ENCODE measurements at regions not wholly inside any gene's neighbourhood (a gene's known extent, or its start where the extent isn't known, plus 50 kb on each side); places are given as distances from the start of the nearest gene placed in this dataset.
"Not testable (repeated sequence)": the region's sequence is repeated elsewhere in the genome, so short reads cannot be mapped to it uniquely, and the experiment has no call there.

DNA sequence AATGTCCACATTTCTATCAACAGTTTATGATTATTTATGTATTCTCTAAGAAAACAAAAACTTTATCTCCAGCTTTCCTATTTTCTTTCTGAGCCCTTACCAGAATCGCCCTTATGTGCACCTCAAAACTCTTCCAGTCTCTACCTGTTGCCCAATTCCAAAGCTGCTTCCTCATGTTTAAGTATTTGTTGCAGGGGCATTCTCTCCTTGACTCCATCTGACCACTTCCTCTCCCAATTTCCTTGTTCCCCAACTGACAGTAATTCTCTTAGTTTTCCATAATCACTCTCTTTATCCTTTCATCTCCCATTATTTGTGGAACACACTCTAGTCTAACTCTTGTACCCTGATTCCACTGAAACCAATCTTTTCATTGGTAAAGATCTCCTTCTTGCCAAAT is 105.4 kb upstream of the RBBP8 start:
- DNase-seq = no peak

DNA sequence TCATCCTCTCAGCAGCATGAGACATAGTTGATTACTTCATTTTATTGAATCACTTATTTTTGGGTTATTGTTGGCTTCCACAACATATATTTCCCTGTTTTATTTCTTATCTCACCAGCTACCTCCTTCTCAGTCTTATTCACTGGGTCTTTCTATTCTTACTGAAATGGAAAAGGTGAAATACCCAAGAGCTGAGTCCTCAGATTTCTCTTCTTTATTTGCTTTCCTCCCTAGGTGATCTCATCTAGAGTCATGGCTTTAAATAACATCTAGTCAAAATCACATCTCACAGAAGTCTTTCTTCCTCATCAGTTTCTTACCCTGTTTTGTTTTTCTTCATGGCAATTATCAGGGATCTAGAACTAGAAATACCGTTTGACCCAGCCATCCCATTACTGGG is 105.0 kb upstream of the RBBP8 start:
- no peak for DNase-seq

DNA sequence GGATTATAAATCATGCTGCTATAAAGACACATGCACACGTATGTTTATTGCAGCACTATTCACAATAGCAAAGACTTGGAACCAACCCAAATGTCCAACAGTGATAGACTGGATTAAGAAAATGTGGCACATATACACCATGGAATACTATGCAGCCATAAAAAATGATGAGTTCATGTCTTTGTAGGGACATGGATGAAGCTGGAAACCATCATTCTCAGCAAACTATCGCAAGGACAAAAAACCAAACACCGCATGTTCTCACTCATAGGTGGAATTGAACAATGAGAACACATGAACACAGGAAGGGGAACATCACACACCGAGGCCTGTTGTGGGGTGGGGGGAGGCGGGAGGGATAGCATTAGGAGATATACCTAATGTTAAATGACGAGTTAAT is 104.5 kb upstream of the RBBP8 start:
- DNase-seq = not testable (repeated sequence)

DNA sequence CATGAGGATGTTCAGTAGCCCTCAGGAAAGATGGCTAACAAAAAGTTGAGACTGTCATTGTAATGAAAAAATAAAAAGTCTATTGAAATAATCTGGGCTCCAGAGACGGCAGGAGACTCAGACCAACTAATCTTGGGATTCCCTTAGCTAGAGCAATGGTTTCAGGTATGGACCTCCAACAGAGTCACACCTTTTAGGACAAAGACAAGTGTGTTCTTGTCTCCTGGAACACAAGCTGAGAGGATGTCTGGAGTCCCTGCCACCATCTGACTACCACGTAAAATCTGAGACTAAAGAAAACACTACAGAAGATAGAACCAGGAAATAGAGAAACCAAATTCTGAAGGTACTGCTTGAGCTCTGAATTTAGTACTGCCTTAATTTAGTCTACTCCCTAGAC is 103.3 kb upstream of the RBBP8 start:
- no peak for DNase-seq

DNA sequence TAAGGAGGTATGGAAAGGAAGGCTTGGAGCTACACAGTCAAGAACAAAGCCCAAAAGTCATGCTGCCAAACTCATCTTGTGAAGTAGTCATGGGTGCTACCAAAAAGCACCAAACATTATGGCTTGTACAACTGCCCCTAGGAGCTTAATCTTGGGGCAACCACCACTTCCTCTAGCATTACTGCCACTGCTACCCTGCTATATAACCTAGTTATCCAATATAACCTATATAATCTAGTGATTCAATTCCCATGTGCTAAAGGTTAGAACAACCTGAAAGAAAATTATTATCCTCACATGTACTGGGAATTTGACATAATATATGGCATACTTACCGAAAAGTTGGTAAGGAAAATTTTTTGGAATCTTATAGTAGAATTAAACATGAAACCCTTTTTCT is 102.6 kb upstream of the RBBP8 start:
- DNase-seq = no peak

DNA sequence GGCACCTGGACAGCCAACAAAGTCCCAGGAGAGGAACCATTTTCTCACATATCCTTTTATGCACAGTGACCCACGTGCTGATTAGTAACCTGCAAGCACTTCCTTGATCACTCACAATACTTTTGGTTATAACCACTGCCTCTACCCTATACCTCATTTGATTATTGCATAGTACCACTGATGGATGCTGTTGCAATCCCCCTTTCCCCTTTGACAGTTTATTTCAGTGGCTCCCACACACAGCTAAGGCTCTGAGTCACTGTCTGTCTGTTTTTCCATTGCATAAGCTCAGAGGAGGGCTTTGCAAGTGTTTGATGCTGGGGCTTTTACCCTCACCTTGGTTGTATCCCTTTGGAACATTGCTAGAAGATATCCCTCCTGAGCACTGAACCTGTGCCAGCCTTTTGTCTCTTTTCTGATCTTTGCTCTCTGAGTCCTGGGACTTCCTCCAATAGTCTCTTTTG is 101.7 kb upstream of the RBBP8 start:
- DNase-seq = no peak

DNA sequence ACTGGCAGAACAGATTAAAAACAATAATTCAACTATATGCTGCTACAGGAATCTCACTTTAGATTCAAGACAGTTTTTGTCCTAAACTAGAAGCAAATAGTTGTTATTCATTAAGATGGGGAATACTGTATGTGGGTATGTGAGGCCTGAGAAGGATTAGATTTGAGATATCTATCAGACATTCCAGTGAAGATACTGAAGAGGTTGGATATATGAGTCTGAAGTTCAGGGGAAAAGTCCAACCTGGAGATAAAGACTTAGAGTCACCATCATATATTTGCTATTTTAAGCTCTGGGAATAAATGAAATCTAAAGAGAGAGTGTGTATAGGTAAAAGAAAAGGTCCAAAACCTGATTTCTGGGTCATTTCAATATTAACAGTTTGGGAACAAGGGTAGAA is 96.2 kb upstream of the RBBP8 start:
- no peak for DNase-seq

DNA sequence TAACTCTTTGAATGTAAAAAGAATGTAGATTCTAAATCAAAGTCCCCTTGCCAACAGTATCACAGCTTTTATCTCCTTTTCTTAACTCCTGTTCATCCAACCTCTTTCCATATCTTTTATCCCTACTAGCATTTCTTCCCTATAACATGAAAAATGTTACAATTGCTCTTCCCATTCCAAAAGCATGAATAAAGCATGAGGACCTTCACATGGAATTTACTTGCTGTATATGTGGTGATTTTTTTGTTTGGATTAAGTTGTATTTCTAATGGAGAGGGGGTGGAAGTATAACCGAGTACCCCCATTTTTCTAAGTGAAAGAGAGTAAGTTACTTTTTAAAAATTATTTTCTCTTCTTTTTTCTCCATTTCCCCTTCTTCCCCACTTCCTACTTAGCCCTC is 94.9 kb upstream of the RBBP8 start:
- no peak for DNase-seq

DNA sequence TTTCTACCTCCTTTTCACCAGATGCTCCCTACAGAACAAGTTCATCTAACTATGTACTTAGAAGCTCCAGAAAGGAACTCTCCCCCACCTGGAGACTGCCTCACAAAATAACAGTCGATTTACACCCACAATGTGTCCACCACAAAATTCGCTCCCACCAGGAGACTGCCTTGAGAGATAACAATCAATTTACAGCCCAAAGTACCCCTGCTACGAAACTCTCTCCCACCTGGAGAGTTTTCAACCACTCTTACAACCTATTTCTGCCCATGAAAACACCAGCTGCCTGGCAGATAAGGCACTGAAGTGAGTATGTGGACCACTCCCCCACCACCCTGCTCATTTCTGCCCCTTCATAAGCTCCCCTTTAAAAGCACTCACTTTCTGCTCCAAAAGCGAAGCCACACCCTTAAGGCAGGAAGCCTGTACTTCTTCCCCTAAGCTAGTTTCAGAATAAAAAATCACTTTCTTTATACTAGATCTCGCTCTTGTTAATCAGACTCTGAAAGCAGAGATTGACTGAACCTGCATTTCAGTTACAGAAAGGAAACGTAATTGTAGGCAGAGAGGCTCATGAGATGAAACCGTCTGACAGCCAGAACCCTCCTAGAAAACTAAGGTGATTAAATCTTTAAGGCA is 94.4 kb upstream of the RBBP8 start:
- DNase-seq = no peak

DNA sequence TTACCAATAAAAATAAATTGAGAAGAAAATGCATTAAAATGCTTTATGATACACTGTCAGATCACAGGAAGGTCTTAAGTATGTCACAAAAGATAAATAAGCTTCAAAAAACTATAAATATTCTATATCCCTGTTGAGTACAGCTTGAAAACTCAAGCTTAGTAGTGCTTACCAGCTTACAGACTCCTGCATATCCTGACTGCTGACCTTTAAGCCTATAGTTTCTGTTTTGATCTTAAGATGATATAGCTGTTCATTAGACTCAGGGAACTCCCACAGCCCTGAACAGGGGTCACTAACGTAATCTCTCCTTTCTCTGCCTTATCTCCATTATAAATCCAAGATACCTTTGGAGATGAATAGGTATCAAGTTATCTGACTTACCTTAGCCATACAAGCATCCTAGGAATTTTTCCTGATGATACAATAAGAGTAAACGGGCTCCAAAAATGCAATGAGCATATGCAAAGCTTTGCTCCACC is 93.7 kb upstream of the RBBP8 start:
- DNase-seq = no peak

DNA sequence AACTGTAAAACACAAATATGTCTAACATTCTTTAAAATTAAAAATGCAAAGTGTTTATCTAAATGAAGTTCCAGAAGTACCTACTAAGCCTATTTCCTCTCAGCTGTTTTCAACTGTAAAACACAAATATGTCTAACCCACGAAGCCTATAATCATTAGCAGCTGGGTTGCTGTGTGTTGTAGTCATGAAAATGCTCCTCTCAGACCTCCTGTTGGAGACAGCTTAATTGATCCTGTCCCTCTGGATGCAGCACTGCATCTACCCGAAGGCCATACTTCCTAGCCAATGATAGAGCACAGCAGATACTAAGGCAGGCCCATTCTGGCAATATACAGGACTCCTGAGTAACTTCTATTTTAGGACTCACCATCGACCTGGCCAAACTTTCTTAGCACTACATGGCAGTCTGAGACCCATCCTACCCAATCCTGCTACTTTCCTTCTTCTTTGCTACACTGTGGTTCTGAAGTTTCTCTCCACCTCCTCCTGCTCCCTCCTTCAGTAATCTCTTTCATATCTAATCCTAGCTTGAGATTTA is 92.5 kb upstream of the RBBP8 start:
- DNase-seq = no peak

DNA sequence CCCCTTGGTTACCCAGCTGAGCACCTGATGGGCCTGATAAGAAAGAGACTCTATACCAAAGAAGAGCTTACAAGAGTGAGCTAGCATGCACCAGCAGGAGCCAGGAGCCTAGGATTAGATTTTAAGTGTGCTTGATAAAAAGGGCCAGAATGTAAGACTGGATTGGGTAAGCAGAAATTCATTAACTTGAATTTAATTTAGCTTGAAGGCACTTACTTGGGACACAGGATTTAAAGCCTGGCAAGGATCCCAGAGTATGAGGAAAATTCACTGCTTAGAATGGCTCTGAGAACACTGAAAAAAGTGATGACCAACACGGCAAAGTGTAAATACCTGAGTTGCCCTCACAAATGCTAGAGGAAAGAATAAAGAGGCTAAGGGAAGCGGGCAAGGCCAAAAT is 91.3 kb upstream of the RBBP8 start:
- DNase-seq = no peak

DNA sequence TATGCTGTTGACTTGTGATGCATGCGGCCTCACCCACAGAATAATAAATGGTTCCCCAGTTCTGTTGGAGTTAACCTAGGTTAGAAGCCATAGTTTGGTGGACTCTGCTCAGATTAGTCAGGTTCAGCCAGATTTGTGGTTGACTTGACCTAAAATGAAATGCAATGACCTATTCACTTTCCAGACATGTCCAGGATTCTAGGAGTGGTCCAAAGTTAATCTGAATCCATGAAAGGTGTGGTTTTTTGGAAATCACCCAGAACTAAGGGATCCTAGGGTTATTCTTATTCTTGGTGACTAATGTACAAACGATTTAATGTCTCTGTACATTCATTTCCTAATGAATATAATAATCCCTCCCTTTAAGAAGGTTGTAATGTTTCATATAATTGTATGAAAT is 88.9 kb upstream of the RBBP8 start:
- no peak for DNase-seq

DNA sequence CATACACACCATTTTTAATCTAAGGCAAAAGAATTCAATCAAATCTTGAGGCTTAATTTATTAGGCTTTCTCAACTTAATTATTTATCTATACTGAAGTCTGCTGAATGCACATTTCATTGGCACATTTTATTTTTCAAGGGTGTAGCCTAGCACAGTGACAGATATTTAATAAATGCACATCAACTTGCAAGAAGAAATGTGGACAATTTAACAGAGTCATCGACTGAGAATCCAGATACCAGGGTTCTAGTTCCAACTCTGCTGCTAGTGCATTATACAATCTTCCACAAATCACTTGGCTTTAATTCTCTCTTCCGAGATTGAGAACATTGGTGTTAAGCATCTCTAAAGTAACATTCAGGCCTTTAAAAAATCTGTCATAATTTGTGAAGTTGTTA is 88.5 kb upstream of the RBBP8 start:
- DNase-seq = no peak

DNA sequence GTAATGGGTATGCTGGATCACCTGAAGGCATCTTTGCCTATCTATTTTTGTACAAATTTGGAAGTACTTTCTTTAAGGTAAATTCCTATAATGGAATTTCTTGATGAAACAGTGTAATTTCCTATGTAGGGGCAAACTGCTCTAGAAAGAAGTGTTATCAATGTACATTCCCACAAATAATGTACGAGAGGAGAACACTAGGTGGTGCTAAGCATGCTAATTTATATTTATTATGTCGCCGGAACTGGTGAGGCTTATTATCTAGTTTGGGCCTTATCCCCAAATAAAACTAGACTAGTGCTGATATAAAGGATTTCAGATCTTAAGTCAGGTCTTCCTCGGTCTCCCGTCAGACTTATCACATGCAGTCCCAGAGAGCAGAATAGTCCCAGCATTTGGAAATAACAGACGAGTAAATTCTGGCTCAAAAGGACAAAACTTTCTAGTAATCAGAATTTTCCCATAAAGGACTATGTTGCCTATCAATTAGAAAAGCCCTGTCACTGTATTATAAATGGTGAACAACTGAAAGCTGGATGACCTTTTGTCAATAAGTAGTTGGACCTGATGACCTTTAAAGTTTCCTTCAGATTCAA is 86.9 kb upstream of the RBBP8 start:
- DNase-seq = no peak

DNA sequence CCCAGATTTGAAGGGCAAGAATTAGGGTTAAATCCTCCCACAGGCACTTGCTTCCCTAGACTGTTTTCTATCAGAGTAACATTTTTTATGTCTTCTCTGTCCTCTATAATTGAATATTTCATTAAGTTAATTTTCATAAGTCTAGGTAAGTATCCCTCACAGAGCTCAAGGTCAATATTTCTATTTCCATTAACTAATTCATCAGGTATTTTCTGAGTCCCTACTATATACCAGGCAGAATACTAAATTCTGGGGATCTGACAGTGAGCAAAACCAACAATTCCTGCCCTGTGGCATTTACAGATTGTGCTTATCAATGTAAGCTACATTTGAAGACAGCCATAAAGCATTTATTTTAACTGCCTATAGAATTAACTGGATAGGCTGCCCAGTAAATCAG is 86.4 kb upstream of the RBBP8 start:
- DNase-seq = no peak

DNA sequence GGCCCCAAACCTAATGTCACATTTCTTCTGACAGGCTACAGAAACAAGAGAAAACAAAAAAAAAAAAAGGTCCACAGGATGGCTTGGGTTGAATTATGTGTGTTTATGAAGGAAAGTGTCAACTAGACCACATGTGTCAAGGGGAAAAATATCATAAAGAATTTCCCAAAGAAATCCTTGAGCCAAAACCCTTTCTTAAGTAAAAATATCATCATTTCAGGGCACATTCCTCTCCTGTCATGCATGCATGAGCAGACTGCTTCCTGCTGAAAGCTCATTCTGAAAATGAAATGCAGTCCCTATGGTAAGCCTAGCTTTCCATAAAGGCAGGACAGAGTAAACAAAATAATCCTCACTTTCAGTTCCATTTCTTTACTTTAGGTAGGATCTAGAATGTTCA is 85.7 kb upstream of the RBBP8 start:
- no peak for DNase-seq

DNA sequence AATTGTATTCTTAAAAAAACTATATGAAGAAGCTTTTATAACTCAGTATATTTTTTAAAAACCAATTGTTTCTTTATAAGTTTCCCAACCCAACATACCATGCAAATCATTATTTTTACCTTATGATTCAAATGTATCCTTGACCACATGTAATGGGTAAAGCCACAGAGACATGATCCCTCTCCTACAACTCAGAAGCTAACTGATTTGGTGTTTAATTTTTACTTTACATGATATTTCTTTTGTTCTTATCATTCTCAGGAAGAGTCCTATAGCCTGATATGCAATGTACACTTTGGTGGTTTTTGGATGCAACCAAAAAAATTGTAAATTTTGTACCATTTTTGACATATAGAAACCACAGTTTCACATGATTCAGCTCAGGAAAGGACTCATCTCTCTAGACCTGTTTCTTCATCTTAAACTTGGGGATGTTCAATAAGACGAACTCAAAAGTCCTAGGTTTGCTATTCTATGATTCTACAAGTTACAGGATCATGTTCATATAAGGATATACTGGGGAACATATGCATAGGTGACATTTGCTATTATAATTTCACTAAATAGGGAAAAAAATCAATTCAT is 85.2 kb upstream of the RBBP8 start:
- no peak for DNase-seq

DNA sequence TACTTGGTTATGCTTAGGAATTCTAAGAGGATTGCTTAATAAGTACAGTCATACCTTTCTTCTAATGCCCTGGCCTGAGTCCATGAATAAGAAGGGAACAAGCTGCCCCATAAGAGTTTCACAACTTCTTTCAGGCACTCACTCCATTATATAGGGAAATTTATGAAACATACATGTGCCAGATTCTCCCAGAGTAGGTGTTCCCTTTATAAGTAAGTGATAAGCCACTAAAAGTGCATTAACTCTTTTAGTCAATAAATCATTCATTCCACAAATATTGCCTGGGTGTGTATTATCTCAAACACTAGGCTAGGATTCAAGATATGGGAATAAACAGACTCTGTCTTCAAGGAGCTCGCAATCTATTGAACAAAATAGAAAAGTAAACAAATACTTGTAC is 84.5 kb upstream of the RBBP8 start:
- no peak for DNase-seq

DNA sequence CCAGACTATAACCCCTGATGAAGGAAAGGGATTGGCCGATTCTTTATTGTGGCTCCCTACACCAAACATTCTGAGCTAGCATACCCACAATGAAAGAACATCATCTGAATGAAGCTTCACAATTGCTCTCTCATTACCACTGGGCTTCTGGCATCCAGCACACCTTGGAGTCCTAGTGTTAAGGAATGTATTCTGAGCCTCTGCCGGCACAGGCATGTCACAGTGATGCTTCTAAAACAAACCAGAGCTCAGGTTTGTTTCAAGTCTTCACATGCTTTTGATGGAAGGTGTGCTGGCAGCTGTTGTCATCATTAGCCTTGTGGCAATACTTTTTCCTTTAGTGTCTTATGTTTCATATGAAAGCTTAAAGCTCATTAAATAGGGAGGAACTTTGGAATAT is 76.3 kb upstream of the RBBP8 start:
- no peak for DNase-seq

DNA sequence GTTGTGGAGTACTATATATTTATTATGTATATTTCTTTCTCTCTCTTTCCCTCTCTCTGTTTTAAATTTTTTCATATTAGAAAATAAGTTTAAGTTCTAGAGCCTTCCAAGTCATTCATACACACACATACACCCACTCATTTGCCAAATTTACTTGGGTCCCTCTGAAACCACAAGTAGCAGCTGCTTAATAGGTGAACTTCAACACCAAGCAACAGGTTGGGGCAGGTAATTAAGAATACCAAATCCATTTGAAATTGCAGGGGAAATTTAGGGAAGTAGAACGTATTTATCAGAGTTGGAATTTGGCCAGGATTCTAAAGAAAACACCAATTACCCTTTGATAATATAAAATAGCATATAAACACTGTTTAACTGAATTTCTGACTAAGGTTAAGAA is 75.0 kb upstream of the RBBP8 start:
- no peak for DNase-seq

DNA sequence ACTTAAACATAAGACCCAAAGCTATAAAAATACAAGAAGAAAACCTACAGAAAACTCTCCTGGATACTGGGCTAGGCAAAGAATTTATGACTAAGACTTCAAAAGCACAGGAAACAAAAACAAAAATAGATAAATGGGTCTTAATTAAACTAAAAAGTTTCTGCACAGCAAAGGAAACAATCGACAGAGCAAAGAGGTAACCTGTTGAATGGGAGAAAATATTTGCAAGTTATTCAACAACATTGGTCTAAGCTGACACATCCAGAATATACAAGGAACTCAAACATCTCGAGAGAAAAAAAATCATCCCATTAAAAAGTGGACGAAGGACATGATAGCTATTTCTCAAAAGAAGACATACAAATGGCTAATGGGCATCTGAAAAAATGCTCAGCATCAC is 72.3 kb upstream of the RBBP8 start:
- no peak for DNase-seq

DNA sequence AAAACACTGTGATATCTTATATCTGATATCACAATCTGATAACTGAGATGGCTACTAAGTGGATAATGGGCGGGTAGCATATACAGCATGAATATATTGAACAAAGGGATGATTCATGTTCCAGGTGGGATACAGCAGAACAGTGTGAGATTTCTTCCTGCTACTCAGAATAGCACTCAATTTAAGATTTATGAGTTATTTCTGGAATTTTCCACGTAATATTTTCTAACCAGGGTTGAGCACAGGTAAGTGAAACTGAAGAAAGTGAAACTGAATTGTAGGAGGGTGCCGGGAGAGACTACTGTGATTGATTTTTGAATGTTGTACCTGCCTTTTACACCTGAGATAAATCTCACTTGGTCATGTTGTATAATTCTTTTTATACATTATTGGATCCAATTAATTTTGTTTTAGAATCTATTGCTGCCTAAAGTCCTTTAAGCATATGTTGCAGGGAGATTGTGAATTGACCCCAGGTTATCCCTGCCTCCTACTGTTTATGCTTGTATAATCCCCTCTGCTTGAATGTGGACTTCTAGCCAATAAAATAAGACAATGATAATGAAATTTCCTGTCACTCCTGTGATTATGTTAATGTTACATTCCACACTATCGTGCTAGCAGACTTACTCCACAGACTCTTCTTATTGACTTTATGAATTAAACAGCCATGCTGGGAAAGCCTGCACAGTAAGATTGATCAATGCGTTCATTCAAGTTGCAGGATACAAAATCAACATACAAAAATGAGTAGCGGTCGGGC is 67.6 kb upstream of the RBBP8 start:
- DNase-seq = no peak

DNA sequence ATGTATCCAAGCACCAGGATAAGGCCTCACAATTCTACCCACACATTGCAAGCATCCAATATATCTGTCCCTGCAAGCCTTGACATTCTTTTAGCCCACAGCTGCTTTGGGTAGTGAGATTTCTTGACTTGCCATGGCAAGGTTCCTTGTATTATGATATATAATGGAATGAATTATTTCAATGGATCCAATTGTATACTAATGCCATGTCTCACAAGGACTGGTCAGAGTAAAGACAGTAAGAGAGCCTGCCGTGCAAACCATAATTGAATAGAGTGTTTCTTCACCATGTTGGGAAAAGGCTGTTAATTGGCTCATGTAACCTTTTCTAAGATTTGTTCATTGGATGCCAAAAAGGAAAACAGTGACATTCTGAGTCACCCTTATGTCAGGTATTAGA is 64.3 kb upstream of the RBBP8 start:
- DNase-seq = no peak
